SHP77 (cell line): ENCODE measurements at regions not wholly inside any gene's neighbourhood (a gene's known extent, or its start where the extent isn't known, plus 50 kb on each side); places are given as distances from the start of the nearest gene placed in this dataset.

Experiments used
- DNase-seq, 2 experiments: peaks; one replicate each; lab custom pipeline; 2025; lab: John Stamatoyannopoulos, UW

DNA sequence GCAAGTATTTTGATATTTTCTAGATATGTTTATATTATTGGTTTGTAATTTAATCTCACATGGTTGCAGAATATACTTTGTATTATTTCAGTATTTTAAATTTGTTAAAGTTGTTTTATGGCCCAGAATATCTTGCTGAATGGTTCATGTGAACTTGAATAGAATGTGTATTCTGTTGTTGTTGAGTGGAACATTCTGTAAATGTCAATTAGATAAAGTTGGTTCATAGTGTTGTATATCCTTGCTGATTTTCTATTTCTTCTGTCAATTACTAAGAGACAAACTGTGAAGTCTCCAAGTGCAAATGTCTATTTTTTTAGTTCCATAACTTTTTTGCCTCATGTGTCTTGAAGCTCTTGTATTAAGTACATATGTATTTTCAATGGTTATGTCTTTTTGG, 411.7 kb downstream of the NPIPA7 start:
- no peak for DNase-seq

DNA sequence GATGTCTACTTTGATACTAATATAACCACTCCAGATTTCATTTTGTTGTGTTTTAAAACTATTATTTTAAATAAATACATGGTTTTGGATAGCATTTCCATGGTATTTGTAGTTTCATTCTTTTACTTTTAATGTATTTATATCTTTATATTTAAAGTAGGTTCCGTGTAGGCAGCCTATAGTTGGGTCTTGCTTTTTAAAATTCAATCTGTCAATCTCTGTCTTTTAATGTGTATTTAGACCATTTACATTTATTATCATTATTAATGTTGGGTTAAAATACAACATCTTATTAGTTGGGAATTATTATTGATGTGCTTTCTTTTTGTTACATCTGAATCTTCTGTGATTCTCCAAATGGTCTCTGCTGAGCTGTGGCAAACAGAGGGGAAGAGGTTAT, 412.1 kb downstream of the NPIPA7 start:
- no peak for DNase-seq

DNA sequence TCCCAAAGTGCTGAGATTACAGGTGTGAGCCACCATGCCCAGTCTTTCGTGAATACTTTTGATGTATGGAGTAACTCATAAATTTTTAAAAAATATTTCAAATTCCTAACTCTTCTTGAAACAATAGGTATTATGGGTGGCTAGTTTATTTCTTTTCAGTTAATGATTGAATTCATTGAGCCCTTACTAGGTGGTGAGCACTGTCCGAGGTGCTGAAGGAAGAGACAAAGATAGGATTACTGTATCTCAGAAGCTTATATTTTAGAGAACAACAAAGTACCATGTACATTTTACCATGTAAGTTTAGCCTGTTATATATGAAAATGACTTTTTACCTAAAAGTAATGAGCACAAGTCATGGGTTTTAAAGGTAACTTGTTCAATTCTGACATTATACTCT, 418.3 kb downstream of the NPIPA7 start:
- no peak for DNase-seq

DNA sequence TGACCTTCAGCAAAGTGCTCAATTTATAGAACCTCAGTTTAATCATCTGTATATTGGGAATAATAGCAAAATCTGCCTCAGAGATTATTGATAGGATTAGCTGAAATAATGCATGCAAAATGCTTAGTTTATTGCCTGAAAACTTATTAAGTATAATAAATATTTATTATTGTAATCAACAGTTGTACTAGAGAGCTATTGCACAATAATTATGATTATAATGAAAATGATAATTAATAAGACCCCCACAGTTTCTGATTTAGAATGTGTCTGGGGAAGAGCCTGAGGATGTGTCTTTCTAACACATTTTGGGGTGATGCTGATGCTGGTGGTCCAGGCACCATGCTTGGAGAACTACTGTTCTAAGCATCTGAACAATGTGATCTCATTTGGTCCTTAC, 419.6 kb downstream of the NPIPA7 start:
- no peak for DNase-seq

DNA sequence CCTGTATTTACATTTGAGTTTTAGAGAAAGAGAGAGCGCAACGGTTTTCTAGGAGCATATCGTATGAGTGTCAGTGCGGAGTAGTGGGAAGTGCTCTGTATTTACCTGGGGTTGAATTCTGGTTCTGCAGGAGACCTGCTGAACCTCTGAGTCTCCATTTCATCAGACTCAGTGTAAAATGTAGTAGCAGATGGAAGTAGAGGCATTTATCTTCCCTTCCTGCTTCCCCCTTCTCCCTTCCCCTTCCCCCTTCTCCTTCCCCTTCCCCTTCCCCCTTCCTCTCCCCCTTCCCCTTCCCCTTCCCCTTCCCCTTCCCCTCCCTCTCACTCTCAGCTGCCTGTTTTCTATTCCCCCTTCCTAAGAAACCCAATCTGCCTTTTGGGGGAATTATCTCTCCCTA, 426.9 kb downstream of the NPIPA7 start:
- no peak for DNase-seq

DNA sequence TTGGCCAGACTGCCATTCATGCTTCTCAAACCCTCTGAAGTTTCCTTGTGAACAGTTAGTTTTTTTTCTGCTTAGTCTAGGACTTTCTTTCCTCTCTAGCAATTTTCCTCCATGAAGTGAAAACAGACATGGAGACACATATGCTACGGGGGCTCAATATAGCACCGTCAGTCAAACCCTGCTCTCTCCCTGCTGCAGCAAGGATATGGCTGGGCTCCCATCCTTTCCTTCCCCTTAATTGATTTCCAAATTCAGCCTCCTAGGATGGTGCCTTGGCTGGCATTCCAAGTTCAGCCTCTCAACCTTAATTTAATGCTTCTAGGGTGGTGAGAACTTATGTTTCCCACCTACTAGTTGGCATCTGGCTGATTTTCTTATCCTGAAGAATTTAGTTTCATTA, 436.7 kb downstream of the NPIPA7 start:
- no peak for DNase-seq

DNA sequence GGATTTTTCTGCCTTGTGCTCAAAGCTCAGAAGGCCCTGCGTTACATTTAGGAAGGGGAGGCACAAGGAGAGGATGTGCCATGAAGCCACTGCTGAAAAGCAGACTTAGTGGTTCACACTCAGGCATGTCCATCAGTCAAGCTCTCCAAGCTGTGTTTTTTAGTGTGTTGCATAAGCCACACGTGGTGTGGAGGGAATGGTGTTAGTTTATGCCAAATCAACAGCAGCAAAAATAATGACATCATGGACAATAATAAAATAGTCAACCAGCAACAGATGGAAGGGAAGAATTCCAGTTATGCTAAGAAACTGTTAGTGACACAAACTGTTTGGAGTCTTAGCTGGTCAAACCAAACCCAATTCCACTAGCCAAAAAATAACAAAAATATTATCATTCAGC, 438.3 kb downstream of the NPIPA7 start:
- no peak for DNase-seq

DNA sequence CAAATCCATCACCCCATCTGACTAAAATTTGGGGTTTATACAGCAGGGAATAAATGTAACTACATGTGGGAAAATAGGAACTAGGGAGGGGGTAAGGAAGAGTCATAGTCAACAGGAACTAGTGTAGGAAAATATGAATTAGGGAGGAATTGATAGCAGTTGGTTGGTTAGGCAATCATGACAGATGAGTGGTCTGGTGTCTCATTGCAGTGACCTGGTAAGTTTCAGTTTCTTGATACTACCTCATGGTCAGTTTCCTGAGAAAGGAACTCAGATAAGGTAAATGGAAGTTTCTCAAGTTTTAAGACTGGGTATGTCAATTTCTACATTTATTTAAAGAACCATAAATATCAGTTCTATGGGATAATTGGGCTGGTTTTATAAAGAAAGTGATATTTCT, 442.3 kb downstream of the NPIPA7 start:
- no peak for DNase-seq

DNA sequence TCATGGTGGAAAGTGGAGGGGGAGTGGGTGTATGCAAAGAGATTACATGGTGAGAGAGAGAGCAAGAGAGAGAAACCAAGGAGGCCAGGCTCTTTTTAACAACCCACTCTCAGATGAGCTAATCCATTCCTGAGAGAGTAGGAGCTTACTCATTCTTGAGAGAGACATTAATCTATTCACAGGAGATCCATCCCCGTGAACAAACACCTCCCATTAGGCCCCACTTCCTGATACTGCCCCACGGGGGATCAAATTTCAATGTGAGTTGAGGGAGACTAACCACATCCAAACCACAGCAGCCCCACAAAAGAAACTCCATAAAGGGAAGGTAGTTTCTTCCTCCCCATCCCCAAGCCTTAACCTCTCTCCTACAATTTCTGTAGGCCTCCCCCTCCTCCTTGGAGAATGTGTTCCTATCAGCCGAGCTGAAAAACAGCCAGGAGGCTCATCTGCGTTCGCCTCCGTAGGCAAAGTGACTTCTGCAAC, 450.0 kb downstream of the NPIPA7 start:
- no peak for DNase-seq

DNA sequence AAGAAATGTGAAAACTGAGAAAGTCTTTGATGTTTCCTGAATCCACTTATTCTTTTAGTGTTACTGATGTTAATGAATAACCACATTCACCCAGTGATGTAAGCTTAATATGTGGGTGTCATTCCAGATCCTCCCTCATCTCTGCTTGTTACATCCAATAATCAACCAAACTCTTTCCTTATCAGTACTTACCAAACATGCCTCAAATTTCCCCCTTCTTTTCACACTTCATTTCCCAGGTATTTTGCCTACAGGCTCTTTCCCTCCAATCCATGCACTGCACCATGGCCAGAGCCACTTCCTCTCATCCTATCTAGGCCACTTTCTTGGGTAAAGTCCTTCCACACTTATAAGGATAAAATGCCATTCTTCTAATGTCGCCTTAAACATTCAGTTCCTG, 451.5 kb downstream of the NPIPA7 start:
- DNase-seq = no peak

DNA sequence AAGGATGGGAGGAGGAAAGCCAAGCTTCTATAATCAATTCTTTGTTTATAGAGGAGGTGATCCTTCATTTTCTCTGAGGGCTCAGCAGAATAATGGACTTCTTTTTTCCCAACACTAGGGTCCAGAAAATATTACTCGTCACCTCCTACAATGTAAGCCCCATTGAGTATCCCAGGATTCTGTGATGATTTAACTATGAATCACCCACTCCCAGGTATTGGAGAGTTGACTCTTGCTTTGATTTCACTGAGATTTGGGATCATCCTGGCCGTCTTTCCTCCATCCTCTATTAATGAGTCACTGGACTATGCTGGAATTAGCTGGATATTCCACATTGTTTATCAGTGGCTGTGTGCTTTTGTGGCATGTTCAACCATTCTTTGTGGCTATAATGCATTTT, 452.0 kb downstream of the NPIPA7 start:
- DNase-seq = no peak

DNA sequence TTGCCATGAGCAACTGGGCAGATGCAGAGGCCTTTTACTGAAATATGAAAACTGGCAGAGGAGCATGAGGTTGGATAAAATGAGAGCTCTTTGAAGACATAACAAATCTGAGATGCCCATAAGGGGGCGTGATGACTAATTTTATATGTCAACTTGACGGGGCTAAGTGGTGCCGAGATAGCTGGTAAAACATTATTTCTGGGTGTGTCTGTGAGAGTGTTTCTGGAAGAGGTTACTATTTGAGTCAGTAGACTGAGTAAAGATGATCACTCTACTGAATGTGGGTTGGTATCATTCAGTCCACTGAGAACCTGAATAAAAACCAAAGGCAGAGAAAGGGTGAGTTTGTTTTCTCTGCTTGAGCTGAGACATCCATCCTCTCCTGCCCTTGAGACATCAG, 454.2 kb downstream of the NPIPA7 start:
- DNase-seq = no peak

DNA sequence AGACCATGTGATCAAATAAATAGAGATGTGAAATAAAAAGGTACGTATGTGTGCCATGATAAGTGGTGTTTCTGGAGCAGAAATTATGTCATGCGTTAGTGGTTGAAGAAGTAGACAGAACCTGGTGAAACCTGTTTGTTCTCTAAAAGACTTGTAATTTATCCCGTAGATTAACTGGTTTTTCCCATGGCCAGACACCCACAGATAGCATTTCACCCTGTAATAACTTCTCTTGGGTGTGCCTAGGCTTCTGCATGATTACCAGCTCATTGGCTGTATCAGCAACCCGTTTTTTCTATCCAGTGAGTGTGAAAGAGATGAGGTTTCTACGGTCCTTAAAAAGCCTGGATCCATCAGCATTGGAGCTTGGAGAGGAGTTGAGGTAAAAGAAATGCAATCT, 471.3 kb downstream of the NPIPA7 start:
- DNase-seq = no peak

DNA sequence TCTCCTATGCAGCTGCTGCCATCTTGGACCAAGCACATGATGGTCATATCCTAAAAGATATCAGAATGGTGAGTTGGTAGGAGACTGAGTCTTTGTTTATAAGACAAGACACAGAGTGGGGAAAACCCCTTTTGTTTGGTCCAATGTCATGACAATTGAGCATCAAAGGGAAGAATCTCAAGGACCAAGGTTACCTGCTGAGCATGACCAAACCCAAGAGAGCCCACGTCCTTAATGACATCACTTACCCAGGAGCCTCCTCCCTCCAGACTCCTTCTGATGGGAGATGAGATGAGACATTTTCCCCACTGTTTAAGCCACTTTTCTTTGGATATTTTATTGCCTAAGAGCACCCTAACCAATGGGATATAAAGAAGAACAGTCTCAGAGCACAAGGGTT, 478.1 kb downstream of the NPIPA7 start:
- no peak for DNase-seq

DNA sequence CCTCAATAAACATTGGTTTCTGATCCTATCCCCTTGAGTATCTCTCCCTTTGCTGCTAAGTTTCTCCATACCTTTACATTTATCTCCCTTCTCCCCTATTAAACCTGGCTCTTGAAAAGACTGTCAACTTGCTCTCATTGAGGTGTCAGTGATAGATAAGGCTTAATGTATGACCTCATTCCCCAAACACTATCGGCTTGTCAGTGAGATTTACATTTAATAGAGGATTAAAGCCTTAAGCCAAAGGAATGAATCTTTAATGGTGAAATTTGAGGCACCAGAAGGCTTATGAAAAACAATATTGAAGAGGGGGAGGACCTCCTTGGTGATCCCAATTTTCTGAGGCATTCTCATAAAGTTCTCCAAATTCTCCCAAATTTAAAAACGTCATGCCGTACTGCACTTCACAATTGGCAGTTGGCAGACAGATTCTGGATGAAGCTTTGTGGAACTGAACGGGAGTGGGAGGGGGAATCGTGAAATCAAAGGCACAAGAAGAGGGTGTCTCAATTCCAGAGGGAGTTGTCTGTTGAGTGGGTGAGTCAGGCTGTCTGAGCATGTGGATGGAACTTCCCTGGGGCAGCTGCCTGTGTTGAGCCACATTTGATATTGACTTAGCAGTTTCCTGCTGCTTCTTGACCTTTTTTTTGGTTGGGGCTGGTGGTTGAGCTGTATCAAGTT, 478.8 kb downstream of the NPIPA7 start:
- peak; percentile 25 to 63 for DNase-seq

DNA sequence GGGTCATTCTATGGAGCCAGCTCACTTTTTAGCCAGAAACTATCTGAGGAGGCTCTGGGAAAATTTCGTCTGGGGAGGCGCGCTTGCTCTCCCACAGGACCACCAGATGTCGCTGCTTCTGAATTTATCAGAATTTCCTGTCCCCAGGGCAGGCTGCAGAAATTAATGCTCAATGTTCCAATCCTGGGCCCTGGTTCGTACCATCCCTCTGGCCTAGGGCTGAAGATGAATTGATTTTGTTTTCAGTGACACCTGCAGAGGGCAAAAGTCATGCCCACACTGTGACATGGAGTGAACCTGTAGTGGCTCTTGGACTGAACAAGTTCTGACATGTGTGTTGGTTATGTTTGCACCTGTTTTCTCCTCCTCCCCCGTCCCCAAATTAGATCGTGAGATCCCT, 482.6 kb downstream of the NPIPA7 start:
- DNase-seq = peak; percentile 35 to 49

DNA sequence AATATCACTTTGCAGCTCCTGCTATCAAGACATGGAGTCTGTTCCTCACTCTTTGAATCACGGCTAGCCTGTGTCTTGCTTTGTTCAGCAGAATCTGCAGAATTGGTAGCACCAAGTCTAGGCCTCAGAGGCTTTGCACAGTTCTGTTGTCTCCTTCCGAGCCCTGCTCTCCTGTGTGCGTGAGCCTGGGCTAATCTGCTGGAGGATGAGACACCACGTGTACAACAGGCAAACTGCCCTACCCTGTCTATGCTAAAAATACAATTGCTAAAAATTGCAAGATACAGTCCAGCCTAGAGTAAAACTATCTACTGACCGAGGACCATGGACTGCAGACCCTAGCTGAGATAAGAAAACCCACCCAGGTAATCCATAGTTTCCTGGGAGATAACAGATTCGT, 484.7 kb downstream of the NPIPA7 start:
- no peak for DNase-seq

DNA sequence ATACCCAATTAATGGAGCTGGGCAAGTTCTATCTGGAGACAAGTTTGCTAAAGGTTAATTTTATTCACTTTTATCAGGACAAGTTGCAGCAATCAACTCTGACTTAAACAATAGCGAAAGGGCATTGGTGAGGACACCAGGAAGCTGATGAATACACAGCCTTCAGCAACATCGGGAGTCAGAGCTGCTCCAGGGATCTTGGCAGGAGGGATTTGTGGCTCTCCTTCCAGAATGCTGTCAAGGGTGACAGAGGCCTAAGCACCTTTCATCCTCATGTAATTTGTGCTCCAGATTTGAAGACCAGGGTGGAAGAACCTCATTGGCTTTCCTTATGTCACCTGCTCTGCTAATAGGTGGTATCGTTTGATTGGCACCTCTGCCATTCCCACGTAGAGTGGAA, 485.6 kb downstream of the NPIPA7 start:
- DNase-seq = no peak

DNA sequence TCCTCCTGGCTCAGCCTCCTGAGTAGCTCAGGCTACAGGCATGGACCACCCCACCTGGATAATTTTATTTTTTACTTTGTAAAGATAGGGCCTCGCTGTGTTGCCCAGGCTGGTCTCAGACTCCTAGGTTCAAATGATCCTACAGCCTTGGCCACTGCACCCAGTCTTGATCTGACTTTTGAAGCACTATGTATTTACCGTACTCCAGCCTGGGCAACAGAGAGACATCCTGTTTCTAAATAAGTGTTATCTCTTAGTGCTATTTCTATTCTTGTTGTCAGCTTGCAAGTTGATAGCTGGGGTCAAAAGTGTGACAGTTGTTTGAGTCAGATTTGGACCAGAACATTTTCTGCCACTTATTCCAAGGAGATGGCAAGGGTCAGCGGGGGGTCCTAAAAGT, 486.4 kb downstream of the NPIPA7 start:
- DNase-seq = no peak

DNA sequence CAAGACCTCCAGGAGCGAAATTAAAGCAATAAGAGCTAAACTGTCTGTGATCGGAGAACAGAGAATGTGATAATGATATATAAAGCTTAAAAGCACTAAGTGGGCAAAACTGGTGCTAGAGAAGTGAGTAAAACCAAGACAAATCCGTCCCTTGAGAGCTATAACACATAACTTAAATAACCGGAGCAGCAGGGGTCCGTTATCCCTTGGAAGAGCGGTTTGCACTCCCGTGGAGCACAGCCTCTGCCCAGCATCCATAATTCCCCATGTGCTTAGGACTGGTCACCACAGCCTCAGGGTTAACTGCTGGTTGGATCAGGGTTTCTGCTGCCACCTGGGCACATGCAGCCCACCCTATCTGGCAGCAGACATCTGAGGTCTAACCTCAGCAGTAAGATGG, 489.0 kb downstream of the NPIPA7 start:
- DNase-seq = no peak

DNA sequence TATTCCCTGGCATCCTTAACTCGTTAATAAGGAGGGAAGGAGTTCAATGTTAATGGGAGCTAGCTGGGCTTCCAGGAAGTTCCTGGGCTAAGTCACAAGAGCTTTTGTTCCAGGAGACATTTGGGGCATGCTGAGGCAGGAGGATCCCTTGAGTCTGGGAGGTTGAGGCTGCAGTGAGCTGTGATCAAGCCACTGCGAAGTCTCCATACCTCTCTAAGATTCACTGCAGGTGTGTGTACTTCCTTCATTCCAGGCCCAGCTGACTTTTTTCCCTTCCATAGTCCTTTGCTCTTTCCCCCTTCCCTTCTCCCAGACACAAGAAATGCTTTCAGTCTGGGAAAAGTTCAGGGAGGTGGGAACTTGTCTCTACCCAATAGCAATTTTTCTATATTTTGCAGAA, 489.8 kb downstream of the NPIPA7 start:
- no peak for DNase-seq

DNA sequence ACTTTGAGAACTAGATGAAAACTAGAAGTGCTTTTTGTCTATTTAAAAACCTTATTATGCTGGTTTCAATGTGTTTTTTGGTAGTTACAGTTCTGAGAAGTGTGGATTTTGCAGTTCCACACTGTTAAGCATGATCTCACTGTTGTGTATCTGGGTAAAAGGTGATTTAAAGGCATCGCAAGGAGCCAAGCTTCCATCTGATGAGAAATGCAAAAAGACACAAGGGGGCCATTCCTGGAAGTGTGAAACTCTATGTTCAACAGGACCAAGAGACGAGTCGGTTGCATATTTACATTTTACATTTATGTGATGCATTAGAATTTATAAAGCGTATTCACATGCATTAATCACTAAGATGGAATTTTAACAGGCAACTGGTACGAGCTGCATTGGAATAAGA, 490.8 kb downstream of the NPIPA7 start:
- no peak for DNase-seq

DNA sequence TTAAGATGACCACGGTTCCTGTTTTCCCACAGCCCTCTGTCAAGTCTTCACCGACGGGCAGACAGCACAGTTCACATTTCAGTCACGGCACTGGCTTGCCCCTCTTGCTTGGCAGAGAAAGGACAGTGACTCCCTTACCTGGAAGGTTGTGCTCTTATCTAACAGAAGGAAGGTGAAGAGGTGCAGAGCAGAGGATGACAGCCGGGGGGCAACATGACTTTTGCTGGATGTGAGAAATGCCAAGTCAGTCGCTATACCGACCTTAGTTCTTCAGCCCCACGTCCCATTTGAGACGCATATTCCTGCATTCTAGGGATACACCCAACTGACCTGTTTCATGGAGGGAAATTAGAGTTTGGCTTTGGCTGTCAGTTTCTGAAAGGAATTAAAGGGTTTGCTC, 492.3 kb downstream of the NPIPA7 start:
- no peak for DNase-seq

DNA sequence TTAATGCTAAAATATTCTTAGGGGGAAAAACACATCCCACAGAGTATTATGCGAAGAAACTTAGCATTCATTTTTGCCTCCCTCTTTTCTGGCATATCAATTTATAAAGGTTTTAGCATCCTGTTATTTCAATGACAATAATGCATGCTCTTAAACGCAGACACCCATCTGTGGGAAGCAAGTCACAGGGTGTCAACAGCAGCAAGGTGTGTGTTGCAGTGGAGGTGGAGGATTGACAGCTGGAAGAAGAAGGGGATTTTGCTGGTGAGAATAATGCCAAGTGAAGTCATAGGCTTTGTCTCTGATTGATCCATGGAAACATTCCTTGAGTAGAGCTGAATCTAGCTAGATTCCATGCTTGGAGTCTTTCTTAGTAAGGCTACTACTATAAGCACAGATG, 498.1 kb downstream of the NPIPA7 start:
- DNase-seq = no peak
